ENCODE measurements at regions not wholly inside any gene's neighbourhood (a gene's known extent, or its start where the extent isn't known, plus 50 kb on each side); places are given as distances from the start of the nearest gene placed in this dataset.
"Not testable (repeated sequence)": the region's sequence is repeated elsewhere in the genome, so short reads cannot be mapped to it uniquely, and the experiment has no call there.

DNA sequence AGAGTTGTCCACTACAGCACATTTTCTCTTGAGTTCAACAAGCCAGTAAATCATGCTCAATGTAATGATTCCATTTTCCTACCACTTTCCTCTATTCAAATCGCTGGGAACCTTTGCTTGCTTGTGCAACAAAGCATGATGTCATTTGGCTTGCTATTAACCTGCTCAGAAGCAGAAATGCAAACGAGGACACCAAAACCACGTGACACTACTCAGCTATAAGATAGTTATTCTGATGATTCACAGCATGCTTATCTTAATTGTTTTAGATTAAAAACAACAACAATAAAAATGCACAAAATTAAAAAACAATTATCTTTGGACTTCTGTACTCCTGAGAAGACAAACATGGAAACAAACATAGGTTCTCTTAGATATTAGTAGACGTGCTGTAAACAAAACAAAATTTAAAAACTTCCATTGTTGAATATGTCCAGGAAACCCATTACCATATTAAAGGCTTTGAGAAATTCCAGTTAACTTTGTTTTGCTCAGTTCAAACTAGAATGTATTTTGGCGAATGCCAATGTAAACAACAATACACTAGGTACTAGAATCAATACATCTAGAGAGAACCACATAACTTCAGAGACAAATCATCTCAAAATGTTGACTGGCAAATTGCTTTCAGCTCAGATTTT lies 77.5 kb upstream of the KRAS start:
- DNase-seq = no peak

DNA sequence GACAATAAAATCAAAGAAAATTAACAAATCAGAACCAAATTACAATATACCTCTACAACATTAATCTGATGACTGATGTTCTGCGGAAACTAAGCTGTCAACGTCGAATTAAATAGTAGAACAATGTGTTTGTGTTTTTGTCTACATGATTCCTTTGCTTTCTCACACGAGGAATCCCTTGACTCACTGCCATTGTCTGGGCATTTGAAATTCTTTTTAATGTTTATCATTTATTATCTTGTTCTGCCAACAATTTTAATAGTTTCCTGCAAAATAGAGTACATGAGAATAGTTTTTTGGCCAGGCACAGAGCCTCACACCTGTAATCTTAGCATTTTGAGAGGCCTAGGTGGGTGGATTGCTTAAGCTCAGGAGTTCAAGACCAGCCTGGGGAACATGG lies 76.6 kb upstream of the KRAS start:
- DNase-seq = no peak

DNA sequence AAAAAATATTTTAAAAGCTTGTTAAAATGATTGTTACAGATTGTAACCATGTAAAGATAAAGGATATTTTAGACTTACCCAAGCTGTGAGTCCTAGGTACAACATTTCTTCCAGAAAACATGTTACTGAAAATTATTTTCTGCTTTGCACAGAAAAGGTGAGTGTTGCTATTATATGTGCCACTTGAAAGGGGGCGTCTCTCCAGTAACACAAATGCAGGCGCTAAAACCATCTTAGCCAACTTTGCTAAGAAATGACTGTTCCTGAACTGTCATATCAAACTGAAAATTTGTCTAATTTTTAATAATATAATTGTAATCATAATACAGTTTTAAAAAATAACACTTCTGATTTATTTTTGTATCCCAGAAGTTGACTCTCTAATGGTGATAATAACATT lies 75.6 kb upstream of the KRAS start:
- no peak for DNase-seq

DNA sequence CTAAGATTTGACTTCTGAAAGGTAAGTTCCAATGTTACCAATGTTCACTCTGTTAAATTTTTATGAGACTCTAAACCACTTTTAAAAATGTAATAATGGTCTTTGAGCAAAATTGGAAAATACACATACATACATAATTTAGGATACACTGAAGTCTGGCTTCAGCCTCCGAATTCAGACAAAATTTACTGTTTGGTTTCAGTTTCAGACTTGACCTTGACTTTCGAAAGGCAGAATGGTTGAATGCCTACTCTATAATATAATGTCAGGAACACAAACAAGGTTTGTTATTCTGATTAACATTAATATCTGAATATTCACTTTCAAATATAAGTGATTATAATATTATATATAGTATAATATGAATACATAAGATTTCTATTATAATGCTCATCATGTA lies 74.1 kb upstream of the KRAS start:
- no peak for DNase-seq

DNA sequence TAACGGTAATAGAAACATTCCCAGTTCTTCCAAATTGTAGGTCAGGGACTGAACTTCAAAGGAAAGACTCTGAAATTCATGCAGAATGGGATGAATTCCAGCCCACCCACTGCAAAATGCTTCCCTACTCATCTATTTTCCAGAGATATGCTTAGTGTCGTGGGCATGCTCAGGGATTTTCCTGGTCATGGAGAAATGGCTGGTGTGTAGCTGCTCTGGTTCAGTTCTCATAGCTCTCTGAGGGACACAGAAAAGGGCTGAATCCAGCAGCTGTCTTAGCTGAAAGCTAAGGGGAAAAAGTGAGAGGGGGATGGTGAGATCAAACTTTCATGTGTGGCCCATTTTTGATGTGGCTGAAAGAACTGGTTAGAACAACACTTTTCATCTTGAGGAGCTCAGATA lies 72.9 kb upstream of the KRAS start:
- DNase-seq = no peak

DNA sequence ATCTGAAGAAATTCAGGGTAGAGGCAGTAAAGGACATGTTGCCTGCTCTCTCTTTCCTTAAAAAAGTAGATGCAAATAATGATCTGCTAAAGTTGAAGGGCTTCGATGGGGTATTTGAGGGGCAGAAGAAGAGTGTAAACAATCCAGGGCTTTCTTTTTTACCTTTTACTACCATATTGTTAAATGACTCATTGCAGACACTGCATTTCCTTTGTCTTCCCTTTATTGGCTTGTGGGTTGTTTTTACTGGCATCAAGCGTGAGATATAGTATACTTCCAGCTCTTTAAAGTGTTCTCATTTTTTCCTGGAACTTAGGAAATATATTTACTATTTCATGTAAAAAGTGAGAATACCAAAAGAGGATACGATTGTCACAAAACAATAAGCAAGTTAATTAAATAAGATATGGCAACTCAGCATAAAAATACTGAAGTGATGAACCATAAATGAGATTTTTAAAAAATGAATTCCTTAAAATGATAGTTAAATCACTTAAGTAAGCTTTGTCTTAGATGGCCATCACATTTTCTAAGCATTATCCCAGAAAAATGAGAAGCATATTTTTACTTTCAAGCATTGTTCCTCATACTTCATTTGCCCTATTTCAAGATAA lies 72.3 kb upstream of the KRAS start:
- DNase-seq = no peak

DNA sequence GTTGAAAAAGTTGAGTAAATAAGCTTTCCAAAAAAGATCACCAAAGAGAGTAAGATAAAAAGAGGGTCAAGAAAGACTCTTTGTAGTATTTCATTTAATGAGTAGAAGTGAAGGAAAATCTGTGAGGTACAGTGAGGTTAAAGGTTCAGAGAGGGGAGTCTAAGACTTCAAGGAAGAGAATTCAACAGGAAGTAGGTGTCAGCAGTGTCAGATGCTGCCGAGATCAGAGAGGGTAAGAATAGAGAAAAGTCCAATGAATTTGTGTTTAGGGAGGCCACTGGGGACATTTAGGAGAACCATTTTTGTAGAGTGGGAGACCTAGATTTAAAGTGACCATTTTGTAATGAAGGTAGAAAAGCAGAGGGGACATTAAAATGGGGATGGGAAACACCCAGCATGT lies 71.6 kb upstream of the KRAS start:
- no peak for DNase-seq

DNA sequence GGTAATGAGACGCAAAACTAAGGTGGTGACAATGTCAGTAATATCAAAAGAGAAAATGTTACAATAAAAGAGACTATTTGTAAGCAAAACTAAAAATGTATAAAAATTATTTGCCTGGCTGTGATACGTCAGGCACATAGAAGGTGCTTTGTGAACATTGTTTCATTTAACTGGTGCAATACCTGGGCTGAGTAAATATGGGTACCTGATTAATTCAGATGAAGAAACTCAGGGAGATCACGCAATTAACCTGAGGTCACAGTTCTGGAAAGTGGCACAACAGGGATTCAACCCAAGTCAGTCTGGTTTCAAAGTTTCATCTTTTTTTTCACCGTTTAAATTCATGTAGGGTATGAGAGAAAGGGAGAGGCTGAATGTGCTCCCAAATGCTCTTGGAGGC lies 71.0 kb upstream of the KRAS start:
- DNase-seq = no peak

DNA sequence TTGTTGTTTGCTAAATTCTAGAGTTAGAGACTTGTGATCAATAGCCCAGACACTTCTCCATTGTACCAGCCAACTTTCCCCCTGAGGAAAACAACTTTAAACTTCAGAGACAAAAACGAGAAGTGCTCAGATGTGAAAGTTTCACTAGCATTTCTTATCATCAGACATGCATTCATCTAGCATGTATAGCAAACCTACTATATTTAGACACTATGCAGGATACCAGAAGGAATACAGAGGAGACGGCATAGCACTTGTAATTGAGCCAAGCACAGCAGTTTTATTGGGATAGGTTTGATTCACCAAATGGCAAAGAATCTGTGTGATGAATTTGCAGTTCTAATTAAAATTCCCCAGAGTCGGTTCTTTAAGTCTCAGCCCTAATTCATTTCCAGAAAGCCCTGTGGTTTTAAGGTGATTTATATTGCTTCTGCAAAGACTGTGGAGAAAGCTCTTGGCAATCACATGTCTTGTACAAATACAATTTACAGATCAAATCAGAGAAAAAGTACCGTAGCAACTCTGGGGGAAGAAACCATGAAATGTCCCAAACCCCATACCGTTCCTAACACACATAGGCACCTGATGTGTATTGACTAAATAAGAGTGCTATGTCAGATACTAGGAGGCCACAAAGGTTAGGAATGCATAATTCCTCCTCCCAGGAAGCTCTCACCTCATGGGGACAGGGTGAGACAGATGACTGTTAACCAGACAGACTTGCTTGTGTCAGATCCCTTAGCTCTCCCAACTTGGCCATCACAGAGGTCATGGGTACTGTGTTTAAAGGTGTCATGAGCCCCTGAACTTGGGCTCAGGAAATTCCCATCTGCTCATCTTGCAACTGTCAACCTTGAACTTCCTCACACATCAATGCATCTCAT lies 69.6 kb upstream of the KRAS start:
- DNase-seq = no peak

DNA sequence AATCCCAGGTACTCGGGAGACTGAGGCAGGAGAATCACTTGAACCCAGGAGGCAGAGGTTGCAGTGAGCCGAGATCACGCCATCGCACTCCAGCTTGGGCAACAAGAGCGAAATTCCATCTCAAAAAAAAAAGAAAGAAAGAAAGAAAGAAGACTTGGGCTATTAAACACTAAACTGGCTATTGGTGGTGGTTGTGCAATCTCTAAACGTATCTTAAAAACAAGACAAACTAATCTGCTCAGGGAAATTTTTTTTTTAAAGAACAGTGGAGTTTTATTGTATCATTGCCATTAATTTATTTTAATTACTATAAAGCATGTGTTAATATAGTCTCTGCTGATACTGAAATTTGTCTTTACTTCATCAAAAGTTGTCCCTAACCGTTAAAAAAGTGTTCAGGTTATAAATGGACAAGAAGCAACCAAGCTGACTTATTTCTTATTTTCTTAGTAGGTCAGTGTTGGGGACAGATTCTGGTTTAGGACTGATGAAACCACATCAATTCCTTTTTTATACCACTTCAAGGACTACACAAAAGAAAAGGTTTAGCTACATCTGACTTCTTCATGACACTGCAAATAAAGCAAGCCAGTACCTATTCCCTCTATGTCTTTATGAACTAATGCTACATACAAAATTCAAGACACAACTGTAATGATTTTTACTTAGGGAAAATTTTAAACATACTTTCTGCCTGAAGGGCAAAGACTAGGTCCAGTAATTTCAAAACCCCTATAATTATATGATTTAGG lies 68.7 kb upstream of the KRAS start:
- DNase-seq = no peak

DNA sequence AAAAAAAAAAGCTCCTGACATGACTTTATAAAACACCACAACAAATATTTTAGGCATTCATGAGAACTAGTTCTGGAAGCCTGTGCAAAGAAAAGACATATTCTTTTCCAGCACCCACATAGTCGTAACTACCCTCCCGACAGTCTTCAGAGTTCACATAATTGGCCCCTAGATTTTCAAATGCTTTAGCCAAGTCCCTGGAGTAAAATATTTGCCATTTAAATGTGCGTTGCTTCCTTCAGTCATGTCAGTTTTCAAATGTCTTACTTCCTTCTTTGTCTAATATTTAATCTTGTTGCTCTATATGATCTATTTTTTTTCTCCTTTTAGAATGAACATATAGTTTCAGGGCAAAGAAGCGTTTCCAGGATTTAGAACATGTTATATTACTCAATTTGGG lies 66.8 kb upstream of the KRAS start:
- no peak for DNase-seq

DNA sequence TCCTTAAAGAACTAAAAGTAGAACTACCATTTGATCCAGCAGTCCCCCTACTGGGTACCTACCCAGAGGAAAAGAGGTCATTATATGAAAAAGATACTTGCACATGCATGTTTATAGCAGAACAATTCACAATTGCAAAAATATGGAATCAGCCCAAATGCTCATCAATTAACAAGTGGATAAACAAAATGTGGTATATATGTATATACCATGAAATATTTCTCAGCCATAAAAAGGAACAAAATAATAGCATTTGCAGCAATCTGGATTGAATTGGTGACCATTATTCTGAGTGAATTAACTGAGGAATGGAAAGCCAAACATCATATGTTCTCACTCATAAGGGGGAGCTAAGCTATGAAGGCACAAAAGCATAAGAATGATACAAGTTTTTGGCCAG lies 64.7 kb upstream of the KRAS start:
- no peak for DNase-seq

DNA sequence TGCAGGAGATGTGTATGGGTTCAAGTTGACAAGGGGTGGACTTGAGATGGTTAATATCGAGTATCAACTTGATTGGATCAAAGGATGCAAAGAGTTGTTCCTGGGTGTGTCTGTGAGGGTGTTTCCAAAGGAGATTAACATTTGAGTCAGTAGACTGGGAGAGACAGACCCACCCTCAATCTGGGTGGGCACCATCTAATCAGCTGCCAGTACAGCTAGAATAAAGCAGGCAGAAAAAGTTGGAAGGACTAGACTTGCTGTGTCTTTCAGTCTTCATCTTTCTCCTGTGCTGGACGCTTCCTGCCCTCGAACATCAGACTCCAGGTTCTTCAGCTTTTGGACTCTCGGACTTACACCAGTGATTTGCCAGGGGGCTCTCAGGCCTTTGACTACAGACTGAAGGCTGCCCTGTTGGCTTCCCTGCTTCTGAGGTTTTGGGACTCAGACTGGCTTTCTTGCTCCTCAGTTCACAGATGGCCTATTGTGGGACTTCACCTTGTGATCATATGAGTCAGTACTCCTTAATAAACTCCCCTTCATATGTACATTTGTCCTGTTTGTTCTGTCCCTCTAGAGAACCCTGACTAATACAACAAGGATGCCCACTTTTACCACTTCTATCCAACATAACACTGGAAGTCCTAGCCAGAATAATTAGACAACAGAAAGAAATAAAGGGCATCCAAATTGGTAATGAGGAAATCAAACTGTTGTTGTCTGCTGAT lies 62.7 kb upstream of the KRAS start:
- DNase-seq = not testable (repeated sequence)

DNA sequence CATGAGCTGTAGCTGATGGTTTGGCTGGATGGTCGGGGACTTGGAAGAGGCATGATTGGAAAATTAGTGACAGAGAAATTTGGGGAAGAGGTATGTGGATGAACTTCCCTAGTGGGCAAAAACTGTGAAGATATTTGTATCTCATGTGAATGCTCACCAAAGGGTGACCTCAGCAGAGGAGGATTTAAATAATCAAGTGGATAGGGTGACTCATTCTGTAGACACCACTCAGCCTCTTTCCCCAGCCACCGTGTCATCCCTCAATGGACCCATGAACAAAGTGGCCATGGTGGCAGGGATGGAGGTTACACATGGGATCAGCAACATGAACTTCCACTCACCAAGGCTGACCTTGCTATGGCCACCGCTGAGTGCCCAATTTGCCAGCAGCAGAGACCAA lies 60.8 kb upstream of the KRAS start:
- no peak for DNase-seq

DNA sequence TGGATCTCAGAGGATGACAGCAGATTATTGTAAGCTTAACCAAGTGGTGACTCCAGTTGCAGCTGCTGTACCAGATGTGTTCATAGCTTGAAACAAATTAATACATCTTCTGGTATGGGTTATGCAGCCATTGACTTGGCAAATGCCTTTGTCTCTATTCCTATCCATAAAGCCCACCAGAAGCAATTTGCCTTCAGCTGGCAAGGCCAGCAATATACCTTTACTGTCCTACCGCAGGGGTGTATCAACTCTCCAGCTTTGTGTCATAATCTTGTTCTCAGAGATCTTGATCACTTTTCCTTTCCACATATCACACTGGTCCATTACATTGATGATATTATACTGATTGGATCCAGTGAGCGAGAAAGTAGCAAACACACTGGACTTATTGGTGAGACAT lies 59.3 kb upstream of the KRAS start:
- DNase-seq = not testable (repeated sequence)

DNA sequence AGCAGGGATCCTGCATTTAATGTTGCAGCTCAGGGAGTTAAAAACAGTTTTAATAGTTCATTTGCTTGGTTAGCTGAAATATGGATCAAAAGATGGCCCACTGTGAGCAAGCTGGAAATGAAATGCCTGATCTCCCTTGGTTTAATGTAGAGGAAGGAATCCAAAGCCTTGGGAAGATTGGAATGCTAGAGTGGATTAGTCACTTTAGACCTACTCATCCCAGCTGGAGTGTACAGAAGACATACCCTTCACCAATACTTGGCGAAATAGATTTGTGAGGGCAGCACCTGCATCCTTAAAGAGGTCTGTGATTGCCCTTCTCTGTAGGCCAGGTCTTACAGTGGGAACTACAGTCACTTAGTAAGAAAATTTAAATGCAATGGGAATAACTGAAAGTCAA lies 58.0 kb upstream of the KRAS start:
- no peak for DNase-seq

DNA sequence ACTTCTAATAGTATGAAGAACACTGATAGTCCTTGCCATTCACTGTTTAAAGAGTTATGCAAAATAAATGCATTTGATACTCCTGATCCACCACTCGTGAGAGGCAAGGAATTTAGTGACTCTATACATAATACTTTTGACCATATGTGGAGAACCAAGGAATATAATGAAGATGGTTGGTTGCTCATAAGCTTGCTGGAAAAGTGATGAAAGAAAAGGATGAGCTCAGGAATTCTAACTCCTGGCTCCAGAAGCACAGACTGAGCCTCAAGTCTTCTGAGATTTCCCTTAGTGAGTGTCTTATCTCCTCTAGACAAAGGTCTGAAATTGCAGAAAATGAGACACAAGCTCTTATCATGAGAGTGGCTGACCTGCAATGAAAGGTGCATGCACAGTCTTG lies 57.1 kb upstream of the KRAS start:
- DNase-seq = no peak

DNA sequence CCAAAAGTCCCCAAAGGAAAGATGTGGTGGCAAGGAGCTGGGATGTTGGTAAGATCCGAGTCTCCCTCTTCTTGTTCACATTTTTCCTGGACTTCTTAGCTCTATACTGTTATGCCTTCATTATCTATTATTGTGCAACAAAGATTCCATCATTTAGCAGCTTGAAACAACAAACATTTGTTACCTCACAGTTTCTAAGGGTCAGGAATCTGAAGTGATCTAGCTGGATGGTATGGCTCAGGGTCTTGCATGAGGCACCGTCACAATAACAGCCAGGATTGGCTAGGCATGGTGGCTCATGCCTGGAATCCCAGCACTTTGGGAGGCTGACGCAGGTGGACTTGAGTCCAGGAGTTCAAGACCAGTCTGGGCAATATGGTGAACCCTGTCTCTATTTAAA lies 51.1 kb upstream of the KRAS start:
- DNase-seq = no peak

Data from DMS 273 treated with DMSO at 0.1 percent for 48 hours (cell line).